SU-DHL-6 (cell line): ENCODE measurements at regions not wholly inside any gene's neighbourhood (a gene's known extent, or its start where the extent isn't known, plus 50 kb on each side); places are given as distances from the start of the nearest gene placed in this dataset.
A peak's percentile ranks its signal among the peaks of the same experiment; 100 is the strongest.

ENCODE experiments used
- H2AFZ ChIP-seq: fragments of 200-600 bp; sonication (generic); 2 replicates; pipeline ENCODE4 v1.6.1; 2014; ENCODE audit warnings: low read depth, mild to moderate bottlenecking, moderate library complexity, mixed read lengths, antibody characterized with exemption, low read length; ENCODE audit not compliant: severe bottlenecking
- H3F3A ChIP-seq: fragments of 200-600 bp; shearing (Covaris generic); 2 replicates; pipeline ENCODE4 v1.6.0; 2016; ENCODE audit warnings: antibody characterized with exemption, mild to moderate bottlenecking; ENCODE audit not compliant: insufficient read depth
- H3K27ac ChIP-seq: fragments of 200-600 bp; sonication (generic); 2 replicates; pipeline ENCODE4 v1.5.1; 2016; ENCODE audit warnings: low read depth, mild to moderate bottlenecking, low read length, moderate library complexity, mixed read lengths
- H3K27me3 ChIP-seq: fragments of 200-600 bp; sonication (generic), shearing (Covaris generic); 2 replicates; pipeline ENCODE4 v1.6.0; 2014; ENCODE audit warnings: mild to moderate bottlenecking, low read length
- H3K36me3 ChIP-seq: fragments of 200-600 bp; sonication (generic); 2 replicates; pipeline ENCODE4 v1.6.1; 2014; ENCODE audit warnings: mild to moderate bottlenecking, low read length, mixed read lengths
- H3K4me2 ChIP-seq: fragments of 300-600, 200-600 bp; shearing (Covaris generic), sonication (generic); 2 replicates; pipeline ENCODE4 v1.6.0; 2014; ENCODE audit warnings: low read length, low read depth, mild to moderate bottlenecking; ENCODE audit not compliant: poor library complexity, severe bottlenecking
- H3K4me3 ChIP-seq: fragments of 200-600 bp; sonication (generic); 2 replicates; pipeline ENCODE4 v1.5.1; 2014; ENCODE audit warnings: antibody characterized with exemption, low read length, mild to moderate bottlenecking, mixed read lengths; ENCODE audit not compliant: insufficient read depth, poor library complexity, severe bottlenecking
- H3K79me2 ChIP-seq: fragments of 200-600 bp; sonication (generic); 2 replicates; pipeline ENCODE4 v1.6.1; 2014; ENCODE audit warnings: mild to moderate bottlenecking, low read length, moderate library complexity; ENCODE audit not compliant: insufficient read depth
- H3K9ac ChIP-seq: fragments of 200-600 bp; sonication (generic); 2 replicates; pipeline ENCODE4 v1.7.0; 2014; ENCODE audit warnings: mild to moderate bottlenecking, low read length
- H3K9me2 ChIP-seq: fragments of 200-600 bp; sonication (generic); replicated peaks from 2 replicates; pipeline ENCODE4 v1.6.1; 2014; ENCODE audit warnings: low read length; ENCODE audit not compliant: insufficient read depth
- H3K9me3 ChIP-seq: fragments of 200-600 bp; sonication (generic); 2 replicates; pipeline ENCODE4 v1.6.1; 2014; ENCODE audit warnings: low read length, mixed read lengths; ENCODE audit not compliant: insufficient read depth
- H4K20me1 ChIP-seq: fragments of 200-600 bp; sonication (generic); 2 replicates; pipeline ENCODE4 v1.6.1; 2014; ENCODE audit warnings: low read depth, mild to moderate bottlenecking, antibody characterized with exemption, low read length, moderate library complexity, mixed read lengths
- EZH2phosphoT487 ChIP-seq: fragments of 200-600 bp; sonication (generic), shearing (Covaris generic); conservative IDR thresholded peaks from 2 replicates; pipeline ENCODE4 v1.6.1; 2018; ENCODE audit warnings: mild to moderate bottlenecking, antibody characterized with exemption, low read length, moderate library complexity, mixed read lengths
- TF ChIP-seq, protein P1 (sequence below): fragments of 200-600 bp; sonication (generic); IDR thresholded peaks from one replicate; pipeline ENCODE4 v1.5.1; 2017; ENCODE audit warnings: antibody characterized with exemption, mild to moderate bottlenecking, low read length, moderate library complexity; ENCODE audit not compliant: insufficient read depth, poor library complexity, severe bottlenecking

DNA sequence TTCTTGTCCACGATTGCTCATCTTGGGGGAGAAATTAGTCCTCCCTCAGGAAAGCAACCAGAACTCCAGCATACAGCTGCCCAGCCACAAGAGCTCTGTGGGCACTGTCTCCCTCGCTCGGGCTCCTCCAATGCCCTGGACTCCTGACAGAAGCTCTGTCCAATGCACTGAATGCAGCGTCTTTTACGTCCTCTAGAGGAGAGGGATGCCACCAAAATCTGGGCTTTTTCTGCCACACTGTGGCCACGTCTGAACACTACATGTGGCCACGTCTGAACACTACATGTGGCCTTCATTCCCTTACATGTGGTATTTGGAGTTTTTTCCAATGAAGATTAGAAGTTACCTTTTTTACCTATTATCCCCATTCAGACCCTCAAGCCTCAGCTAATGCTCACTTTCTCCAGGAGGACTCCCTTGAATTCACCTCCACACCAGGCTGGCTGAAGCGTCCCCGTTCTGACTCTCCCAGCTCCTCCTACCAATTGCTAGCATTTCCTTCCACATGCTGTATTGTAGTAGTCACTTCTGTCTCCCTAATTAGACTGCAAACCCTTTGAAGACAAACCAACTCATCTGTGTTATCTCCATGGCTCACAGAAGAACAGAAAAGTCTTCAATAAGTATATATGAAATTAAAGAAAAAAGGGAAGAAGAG, 134.3 kb upstream of the PDE1C start:
- no peaks in the 10 kb centered on the region for H3K9me2 ChIP-seq
- no peak for TF ChIP-seq EZH2phosphoT487
- TF ChIP-seq, protein P1, sequence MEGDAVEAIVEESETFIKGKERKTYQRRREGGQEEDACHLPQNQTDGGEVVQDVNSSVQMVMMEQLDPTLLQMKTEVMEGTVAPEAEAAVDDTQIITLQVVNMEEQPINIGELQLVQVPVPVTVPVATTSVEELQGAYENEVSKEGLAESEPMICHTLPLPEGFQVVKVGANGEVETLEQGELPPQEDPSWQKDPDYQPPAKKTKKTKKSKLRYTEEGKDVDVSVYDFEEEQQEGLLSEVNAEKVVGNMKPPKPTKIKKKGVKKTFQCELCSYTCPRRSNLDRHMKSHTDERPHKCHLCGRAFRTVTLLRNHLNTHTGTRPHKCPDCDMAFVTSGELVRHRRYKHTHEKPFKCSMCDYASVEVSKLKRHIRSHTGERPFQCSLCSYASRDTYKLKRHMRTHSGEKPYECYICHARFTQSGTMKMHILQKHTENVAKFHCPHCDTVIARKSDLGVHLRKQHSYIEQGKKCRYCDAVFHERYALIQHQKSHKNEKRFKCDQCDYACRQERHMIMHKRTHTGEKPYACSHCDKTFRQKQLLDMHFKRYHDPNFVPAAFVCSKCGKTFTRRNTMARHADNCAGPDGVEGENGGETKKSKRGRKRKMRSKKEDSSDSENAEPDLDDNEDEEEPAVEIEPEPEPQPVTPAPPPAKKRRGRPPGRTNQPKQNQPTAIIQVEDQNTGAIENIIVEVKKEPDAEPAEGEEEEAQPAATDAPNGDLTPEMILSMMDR = peak; percentile 55
- no peaks in the 10 kb centered on the region for H3K27me3 ChIP-seq
- no peaks in the 10 kb centered on the region for H4K20me1 ChIP-seq
- no peak overlapping the region for H3K9ac ChIP-seq
- H3K79me2 ChIP-seq = no peaks in the 10 kb centered on the region
- H3K9me3 ChIP-seq = no peaks in the 10 kb centered on the region
- H3K36me3 ChIP-seq = no peaks in the 10 kb centered on the region
- H3K27ac ChIP-seq = no peak overlapping the region
- no peaks in the 10 kb centered on the region for H3F3A ChIP-seq
- H2AFZ ChIP-seq = no peak overlapping the region
- no peak overlapping the region for H3K4me2 ChIP-seq
- H3K4me3 ChIP-seq = no peak overlapping the region

GRCh38 chr7:32200646-32201045, 130.4 kb upstream of the PDE1C start:
- Histone ChIP-seq H3K4me2 (no peak overlapping the region), H2AFZ (no peak overlapping the region), H3K4me3 (no peak overlapping the region), H3K9me3 (no peaks in the 10 kb centered on the region), H3K36me3 (no peaks in the 10 kb centered on the region), H3K9me2 (no peaks in the 10 kb centered on the region), H3K27me3 (no peaks in the 10 kb centered on the region), H3F3A (no peaks in the 10 kb centered on the region), H3K79me2 (no peaks in the 10 kb centered on the region), H3K9ac (no peak overlapping the region), H4K20me1 (no peaks in the 10 kb centered on the region), H3K27ac (no peak overlapping the region)
- TF ChIP-seq, protein P1 = no peak
- no peak for TF ChIP-seq EZH2phosphoT487

DNA sequence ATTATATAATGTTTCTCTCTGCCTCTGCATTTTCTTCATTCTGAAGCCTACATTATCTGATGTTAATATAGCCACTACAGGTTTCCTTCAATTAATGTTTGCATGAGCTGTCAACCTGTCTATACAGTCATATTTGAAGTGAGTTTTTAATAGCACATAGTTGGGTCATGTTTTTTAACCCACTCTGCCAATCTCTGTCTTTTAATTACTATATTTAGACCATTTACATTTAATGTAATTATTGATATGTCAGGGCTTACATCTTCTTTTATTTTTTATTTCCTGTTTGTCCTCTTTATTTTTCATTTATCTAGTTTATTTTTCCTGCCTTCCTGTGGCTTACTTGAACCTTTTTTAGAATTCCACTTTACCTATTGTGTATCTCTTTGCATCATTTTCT, 124.3 kb upstream of the PDE1C start:
- H4K20me1 ChIP-seq = no peaks in the 10 kb centered on the region
- H3K4me2 ChIP-seq = no peak overlapping the region
- no peak overlapping the region for H3K27ac ChIP-seq
- H3K9me3 ChIP-seq = peaks cover 10% of the 10 kb centered on the region; the same call in 1 of the 2 replicates
- no peaks in the 10 kb centered on the region for H3K36me3 ChIP-seq
- H3K79me2 ChIP-seq = no peaks in the 10 kb centered on the region
- TF ChIP-seq EZH2phosphoT487 = no peak
- TF ChIP-seq, protein P1 = no peak
- no peak overlapping the region for H2AFZ ChIP-seq
- H3K9ac ChIP-seq = no peak overlapping the region
- no peaks in the 10 kb centered on the region for H3K27me3 ChIP-seq
- H3K9me2 ChIP-seq = no peaks in the 10 kb centered on the region
- H3F3A ChIP-seq = no peaks in the 10 kb centered on the region
- H3K4me3 ChIP-seq = no peak overlapping the region
